H1 (cell line): ENCODE measurements at regions not wholly inside any gene's neighbourhood (a gene's known extent, or its start where the extent isn't known, plus 50 kb on each side); places are given as distances from the start of the nearest gene placed in this dataset.

Source experiments
- CTCF ChIA-PET: fragments of 300-600 bp; sonication (Branson Sonifier 250); formaldehyde crosslinking; loops from one replicate; lab custom pipeline; 2021; ENCODE audit not compliant: partially characterized antibody; lab: Charles Lee
- POLR2A ChIA-PET: fragments of 300-600 bp; sonication (Branson Sonifier 250); formaldehyde crosslinking; loops from one replicate; lab custom pipeline; 2021; ENCODE audit warnings: inconsistent platforms; ENCODE audit not compliant: partially characterized antibody; lab: Charles Lee
- DNase-seq, 2 experiments: peaks; one replicate each; pipeline versions ENCODE4 v3.0.0 to v3.0.0-alpha.2; 2010 to 2022; ENCODE audit warnings: low spot score in 2 of 2, low read depth in 1 of 2, mixed read lengths in 1 of 2
- FAIRE-seq: peaks from 2 replicates; lab custom pipeline; 2011; peaks lifted over from hg19 to GRCh38; lab: Jason Lieb, UNC
- H2AFZ ChIP-seq: 2 replicates; pipeline ENCODE4 v1.8.1; 2012; ENCODE audit warnings: low read length, inconsistent platforms
- H2AK5ac ChIP-seq: 2 replicates; pipeline ENCODE4 v1.6.1; 2013; ENCODE audit warnings: low read depth, low read length
- H2BK120ac ChIP-seq: replicated peaks from 2 replicates; pipeline ENCODE3; 2013; ENCODE audit warnings: low read depth, low read length, inconsistent platforms
- H2BK12ac ChIP-seq: 2 replicates; pipeline ENCODE4 v1.6.1; 2013; ENCODE audit warnings: low read depth, low read length
- H2BK15ac ChIP-seq: 2 replicates; pipeline ENCODE4 v1.6.1; 2013; ENCODE audit warnings: low read length
- H2BK20ac ChIP-seq: 2 replicates; pipeline ENCODE4 v1.6.1; 2013; ENCODE audit warnings: low read length
- H2BK5ac ChIP-seq: 2 replicates; pipeline ENCODE4 v1.6.1; 2013; ENCODE audit warnings: low read depth, low read length
- H3K14ac ChIP-seq: 2 replicates; pipeline ENCODE4 v1.6.1; 2013; ENCODE audit warnings: inconsistent platforms; ENCODE audit not compliant: insufficient read length
- H3K18ac ChIP-seq: 2 replicates; pipeline ENCODE4 v1.6.1; 2013; ENCODE audit warnings: low read length; ENCODE audit errors: extremely low read depth
- H3K23ac ChIP-seq: 2 replicates; pipeline ENCODE4 v1.6.1; 2013; ENCODE audit warnings: inconsistent platforms; ENCODE audit not compliant: insufficient read length
- H3K23me2 ChIP-seq: 2 replicates; pipeline ENCODE4 v1.6.1; 2013; ENCODE audit warnings: low read depth, low read length
- H3K27ac ChIP-seq: 2 replicates; pipeline ENCODE4 v1.6.1; 2011; ENCODE audit warnings: low read depth, low read length, inconsistent platforms
- H3K27me3 ChIP-seq, 4 experiments: replicated peaks in 1 of 4; 1 replicate in 1 of 4; 2 replicates in 3 of 4; pipeline versions ENCODE4 v1.6.1 to v1.8.1; 2011 to 2013; ENCODE audit warnings: low read length in 3 of 4, mild to moderate bottlenecking in 3 of 4, inconsistent platforms in 2 of 4, mixed read lengths in 2 of 4, moderate library complexity in 1 of 4; ENCODE audit not compliant: control insufficient read depth in 3 of 4, insufficient read depth in 3 of 4; ENCODE audit errors: extremely low read depth in 1 of 4
- H3K36me3 ChIP-seq, 4 experiments: 2 replicates each; pipeline versions ENCODE4 v1.6.1 to v1.8.1; 2011 to 2013; ENCODE audit warnings: mild to moderate bottlenecking in 4 of 4, low read length in 3 of 4, moderate library complexity in 2 of 4, control low read depth in 1 of 4, inconsistent platforms in 1 of 4; ENCODE audit not compliant: insufficient read depth in 4 of 4, control insufficient read depth in 2 of 4
- H3K4ac ChIP-seq: replicated peaks from 2 replicates; pipeline ENCODE3; 2013; ENCODE audit warnings: low read length, low read depth, mixed read lengths, inconsistent platforms; ENCODE audit not compliant: insufficient read length
- H3K4me1 ChIP-seq, 4 experiments: replicated peaks in 1 of 4; 1 replicate in 1 of 4; 2 replicates in 3 of 4; pipeline versions ENCODE4 v1.6.1 to v1.8.1; 2011 to 2013; ENCODE audit warnings: low read length in 3 of 4, inconsistent platforms in 2 of 4, mixed read lengths in 1 of 4; ENCODE audit not compliant: insufficient read depth in 4 of 4, control insufficient read depth in 3 of 4
- H3K4me2 ChIP-seq, 2 experiments: 2 replicates each; pipeline versions ENCODE4 v1.6.1 to v1.8.1; 2011 to 2013; ENCODE audit warnings: low read depth in 2 of 2, low read length in 2 of 2, control low read depth in 1 of 2, inconsistent platforms in 1 of 2, mild to moderate bottlenecking in 1 of 2; ENCODE audit not compliant: insufficient read depth in 1 of 2
- H3K4me3 ChIP-seq, 4 experiments: fragments of 200-600, 300-600 bp in 1 of 4; sonication (generic), shearing (Covaris generic), sonication (Bioruptor Twin) in 1 of 4; 2 replicates each; pipeline versions ENCODE4 v1.5.1 to v1.8.1; 2011 to 2016; ENCODE audit warnings: low read length in 4 of 4, low read depth in 3 of 4, control low read depth in 2 of 4, inconsistent platforms in 2 of 4, mild to moderate bottlenecking in 2 of 4, mixed read lengths in 1 of 4, moderate library complexity in 1 of 4; ENCODE audit not compliant: insufficient read depth in 2 of 4; ENCODE audit errors: extremely low read depth in 1 of 4
- H3K56ac ChIP-seq: replicated peaks from 2 replicates; pipeline ENCODE3; 2013; ENCODE audit warnings: low read depth, mild to moderate bottlenecking, mixed read lengths, low read length, inconsistent platforms; ENCODE audit not compliant: insufficient read length
- H3K79me1 ChIP-seq: 2 replicates; pipeline ENCODE4 v1.6.1; 2013; ENCODE audit warnings: low read depth, low read length, control low read depth
- H3K79me2 ChIP-seq, 2 experiments: 2 replicates each; pipeline versions ENCODE4 v1.6.1 to v1.8.1; 2012 to 2013; ENCODE audit warnings: low read length in 2 of 2, mild to moderate bottlenecking in 2 of 2, inconsistent platforms in 1 of 2; ENCODE audit not compliant: insufficient read depth in 2 of 2, control insufficient read depth in 1 of 2
- H3K9ac ChIP-seq, 4 experiments: replicated peaks in 1 of 4; 1 replicate in 1 of 4; 2 replicates in 3 of 4; pipeline versions ENCODE4 v1.6.1 to v1.8.1; 2011 to 2013; ENCODE audit warnings: low read depth in 3 of 4, low read length in 3 of 4, control low read depth in 2 of 4, mild to moderate bottlenecking in 2 of 4, moderate library complexity in 2 of 4, inconsistent platforms in 1 of 4; ENCODE audit errors: extremely low read depth in 1 of 4
- H3K9me3 ChIP-seq, 2 experiments: 2 replicates each; pipeline versions ENCODE4 v1.6.1 to v1.8.1; 2012 to 2013; ENCODE audit warnings: mild to moderate bottlenecking in 2 of 2, moderate library complexity in 2 of 2, control low read depth in 1 of 2, inconsistent platforms in 1 of 2, low read depth in 1 of 2, low read length in 1 of 2, mixed read lengths in 1 of 2; ENCODE audit not compliant: insufficient read depth in 2 of 2
- H4K20me1 ChIP-seq, 2 experiments: replicated peaks in 1 of 2; 2 replicates each; pipeline versions ENCODE3 to v1.8.1; 2011 to 2013; ENCODE audit warnings: inconsistent platforms in 2 of 2, low read length in 2 of 2, mild to moderate bottlenecking in 1 of 2; ENCODE audit not compliant: insufficient read depth in 2 of 2, control insufficient read depth in 1 of 2
- H4K5ac ChIP-seq: 2 replicates; pipeline ENCODE4 v1.6.1; 2013; ENCODE audit warnings: low read length, low read depth, mixed read lengths, inconsistent platforms; ENCODE audit not compliant: insufficient read length
- H4K8ac ChIP-seq: 2 replicates; pipeline ENCODE4 v1.8.0; 2013; ENCODE audit warnings: mild to moderate bottlenecking, moderate library complexity, low read length, inconsistent platforms; ENCODE audit not compliant: insufficient read depth; ENCODE audit errors: extremely low read depth
- H4K91ac ChIP-seq: replicated peaks from 2 replicates; pipeline ENCODE3; 2013; ENCODE audit warnings: low read length, mixed read lengths, inconsistent platforms; ENCODE audit not compliant: insufficient read length
- BACH1 ChIP-seq: IDR thresholded peaks from 2 replicates; pipeline ENCODE4 v1.6.1; 2012; ENCODE audit warnings: low read length, improper control_type of control experiment
- CHD1 ChIP-seq: IDR thresholded peaks from 2 replicates; pipeline ENCODE4 v1.6.1; 2012; ENCODE audit warnings: low read depth, low read length, improper control_type of control experiment
- CTBP2 ChIP-seq: IDR thresholded peaks from 2 replicates; pipeline ENCODE4 v1.7.0; 2011; ENCODE audit warnings: borderline replicate concordance, mild to moderate bottlenecking, moderate library complexity, mixed read lengths, low read length; ENCODE audit not compliant: insufficient read depth, insufficient read length
- CTCF ChIP-seq, 3 experiments: IDR thresholded peaks; 1 replicate in 2 of 3; 2 replicates in 1 of 3; pipeline versions ENCODE4 v1.5.1 to v1.6.1; 2011; ENCODE audit warnings: low read length in 3 of 3, mild to moderate bottlenecking in 3 of 3, inconsistent platforms in 2 of 3, low read depth in 1 of 3, moderate library complexity in 1 of 3; ENCODE audit not compliant: insufficient read depth in 1 of 3; ENCODE audit errors: control extremely low read depth in 1 of 3
- EZH2 ChIP-seq: fragments of 200-600 bp; sonication (generic); IDR thresholded peaks from 2 replicates; pipeline ENCODE4 v1.7.1; 2012; ENCODE audit warnings: low read depth, mild to moderate bottlenecking, moderate library complexity, low read length, inconsistent platforms; ENCODE audit not compliant: severe bottlenecking
- JUND ChIP-seq: IDR thresholded peaks from 2 replicates; pipeline ENCODE4 v1.6.1; 2011; ENCODE audit warnings: mild to moderate bottlenecking, improper control_type of control experiment, low read length
- NANOG ChIP-seq: IDR thresholded peaks from 2 replicates; pipeline ENCODE4 v1.6.1; 2011; ENCODE audit warnings: low read length, low read depth, mild to moderate bottlenecking, inconsistent platforms; ENCODE audit not compliant: insufficient read depth, poor library complexity, severe bottlenecking
- PHF8 ChIP-seq: fragments of 200-600 bp; sonication (generic); conservative IDR thresholded peaks from 2 replicates; pipeline ENCODE4 v1.7.1; 2012; ENCODE audit warnings: low read depth, mild to moderate bottlenecking, inconsistent platforms, low read length, moderate library complexity
- SRF ChIP-seq: IDR thresholded peaks from 2 replicates; pipeline ENCODE4 v1.6.1; 2011; ENCODE audit warnings: mild to moderate bottlenecking, low read depth, low read length, moderate library complexity
- TEAD4 ChIP-seq: IDR thresholded peaks from 2 replicates; pipeline ENCODE4 v1.6.1; 2012; ENCODE audit warnings: low read depth, low read length, inconsistent platforms, mixed read lengths
- WGBS, 2 experiments: shearing (Covaris generic) in 1 of 2; methylation state at CpG; one replicate each; pipeline versions ENCODE4 v1.1.6 to v1.1.7; 2013 to 2015; ENCODE audit warnings: low lambda C conversion rate in 2 of 2, mixed read lengths in 2 of 2, inconsistent platforms in 1 of 2, low coverage in 1 of 2, missing lambda C conversion rate in 1 of 2; ENCODE audit not compliant: insufficient replicate concordance in 2 of 2, insufficient coverage in 1 of 2, insufficient read length in 1 of 2; ENCODE audit errors: extremely low coverage in 1 of 2, missing lambda C conversion rate in 1 of 2; 5-methylcytosine and 5-hydroxymethylcytosine counted together
- TF ChIP-seq, protein P1 (sequence below): IDR thresholded peaks from 2 replicates; pipeline ENCODE4 v1.6.1; 2012; ENCODE audit warnings: inconsistent platforms

GRCh38 chr12:92196368-92196767 is 50.7 kb upstream of the BTG1 start:
- H3K23ac ChIP-seq, result no peak overlapping the region
- H4K20me1 ChIP-seq, result no peaks in the 10 kb centered on the region
- no peaks in the 10 kb centered on the region for H3K79me2 ChIP-seq
- H2BK120ac ChIP-seq, result no peak overlapping the region
- no peak overlapping the region for H4K5ac ChIP-seq
- no peak for FAIRE-seq
- no peak for DNase-seq
- no peak overlapping the region for H2BK20ac ChIP-seq
- H3K4me3 ChIP-seq, result no peak overlapping the region
- no peak overlapping the region for H3K4me2 ChIP-seq
- ChIA-PET POLR2A (no interaction called here), CTCF (interaction anchor here (0.9 to 1.1 kb wide), 2 partner anchors 135 to 349 kb away, joined by 3 read pairs; no protein-coding TSS in a partner anchor)
- H3K56ac ChIP-seq, result no peak overlapping the region
- no peaks in the 10 kb centered on the region for H3K36me3 ChIP-seq
- no peak overlapping the region for H3K14ac ChIP-seq
- H3K27ac ChIP-seq, result no peak overlapping the region
- H3K9me3 ChIP-seq, result no peaks in the 10 kb centered on the region
- H2BK5ac ChIP-seq, result no peak overlapping the region
- H3K9ac ChIP-seq, result no peak overlapping the region
- no peak overlapping the region for H3K18ac ChIP-seq
- H3K4me1 ChIP-seq, result peaks cover 0 to 3% (median 0%) of the 10 kb centered on the region in 4 experiments; a peak in 1 of 7 replicates
- H2AFZ ChIP-seq, result no peak overlapping the region
- H2BK12ac ChIP-seq, result no peak overlapping the region
- no peak overlapping the region for H2AK5ac ChIP-seq
- no peaks in the 10 kb centered on the region for H3K23me2 ChIP-seq
- H4K8ac ChIP-seq, result no peak overlapping the region
- WGBS, 2 experiments, result 93% methylated on average over 1 of the region's 1 CpG; no CpG with 5 or more reads in 1 of the 2 experiments
- no peak overlapping the region for H4K91ac ChIP-seq
- H2BK15ac ChIP-seq, result no peak overlapping the region
- H3K4ac ChIP-seq, result no peak overlapping the region
- H3K79me1 ChIP-seq, result no peaks in the 10 kb centered on the region
- H3K27me3 ChIP-seq, result no peaks in the 10 kb centered on the region
- TF ChIP-seq CTCF (IDR thresholded peaks at IDR 0.05; ENCODE audit: control extremely low read depth in 1 of 3, insufficient read depth in 1 of 3, low read depth in 1 of 3, low read length in 3 of 3), result no peak
- no peak for TF ChIP-seq CTBP2
- TF ChIP-seq NANOG, result no peak
- no peak for TF ChIP-seq EZH2
- TF ChIP-seq JUND, result no peak
- TF ChIP-seq, protein P1, sequence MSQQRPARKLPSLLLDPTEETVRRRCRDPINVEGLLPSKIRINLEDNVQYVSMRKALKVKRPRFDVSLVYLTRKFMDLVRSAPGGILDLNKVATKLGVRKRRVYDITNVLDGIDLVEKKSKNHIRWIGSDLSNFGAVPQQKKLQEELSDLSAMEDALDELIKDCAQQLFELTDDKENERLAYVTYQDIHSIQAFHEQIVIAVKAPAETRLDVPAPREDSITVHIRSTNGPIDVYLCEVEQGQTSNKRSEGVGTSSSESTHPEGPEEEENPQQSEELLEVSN, result no peak
- TF ChIP-seq CHD1, result no peak
- TF ChIP-seq PHF8, result no peak
- no peak for TF ChIP-seq TEAD4
- TF ChIP-seq BACH1, result no peak
- no peak for TF ChIP-seq SRF
